SK-N-MC (cell line): ENCODE measurements at regions not wholly inside any gene's neighbourhood (a gene's known extent, or its start where the extent isn't known, plus 50 kb on each side); places are given as distances from the start of the nearest gene placed in this dataset.

Source experiments
- EZH2 ChIP-seq: fragments of 200-600 bp; sonication (generic); IDR thresholded peaks from one replicate; pipeline ENCODE4 v1.6.1; 2017; ENCODE audit warnings: antibody characterized with exemption
- POLR2AphosphoS5 ChIP-seq: IDR thresholded peaks from 2 replicates; pipeline ENCODE4 v1.6.1; 2012; ENCODE audit warnings: mild to moderate bottlenecking, low read depth, low read length, borderline replicate concordance

DNA sequence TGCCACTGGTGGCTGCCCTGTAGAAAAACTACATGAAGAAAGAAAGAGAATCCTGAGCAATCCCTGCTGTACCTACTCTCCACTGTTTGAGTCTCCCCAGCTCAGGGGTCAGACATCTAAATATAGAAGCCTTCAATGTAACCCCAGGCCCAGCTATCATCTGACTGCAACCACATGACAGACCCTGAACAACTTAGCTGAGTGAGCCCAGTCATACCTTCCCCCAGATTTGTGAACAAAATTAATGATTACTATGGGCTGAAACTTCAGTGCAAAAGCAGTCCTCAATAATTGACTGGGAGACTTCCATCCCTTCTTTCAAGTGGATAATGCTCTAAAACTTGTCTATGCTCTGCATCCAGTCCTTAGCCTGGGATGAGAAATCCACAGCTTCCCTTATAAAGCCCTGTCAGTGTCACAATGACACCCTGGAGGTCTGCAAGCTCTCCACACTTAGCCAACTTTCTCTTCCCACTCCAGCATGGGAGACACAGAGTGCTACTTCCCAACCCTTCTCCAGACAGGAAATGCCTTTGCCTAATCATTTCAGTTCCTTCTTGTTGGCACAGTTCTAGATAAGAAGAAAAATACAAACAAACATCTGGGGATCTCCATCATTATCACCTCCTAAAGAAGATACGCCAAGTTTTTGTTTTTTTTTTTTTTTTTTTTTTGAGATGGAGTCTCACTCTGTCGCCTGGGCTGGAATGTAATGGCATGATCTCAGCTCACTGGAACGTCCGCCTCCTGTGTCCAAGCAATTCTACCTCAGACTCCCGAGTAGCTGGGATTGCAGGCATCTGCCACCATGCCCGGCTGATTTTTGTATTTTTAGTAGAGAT lies 198.5 kb upstream of the GADL1 start:
- TF ChIP-seq EZH2, result no peak
- TF ChIP-seq POLR2AphosphoS5, result no peak
